HT1080 (cell line): ENCODE measurements at regions not wholly inside any gene's neighbourhood (a gene's known extent, or its start where the extent isn't known, plus 50 kb on each side); places are given as distances from the start of the nearest gene placed in this dataset.
"Not testable (repeated sequence)": the region's sequence is repeated elsewhere in the genome, so short reads cannot be mapped to it uniquely, and the experiment has no call there.

Experiments
- DNase-seq: peaks from one replicate; pipeline ENCODE4 v3.0.0-alpha.2; 2015; ENCODE audit warnings: low read depth

DNA sequence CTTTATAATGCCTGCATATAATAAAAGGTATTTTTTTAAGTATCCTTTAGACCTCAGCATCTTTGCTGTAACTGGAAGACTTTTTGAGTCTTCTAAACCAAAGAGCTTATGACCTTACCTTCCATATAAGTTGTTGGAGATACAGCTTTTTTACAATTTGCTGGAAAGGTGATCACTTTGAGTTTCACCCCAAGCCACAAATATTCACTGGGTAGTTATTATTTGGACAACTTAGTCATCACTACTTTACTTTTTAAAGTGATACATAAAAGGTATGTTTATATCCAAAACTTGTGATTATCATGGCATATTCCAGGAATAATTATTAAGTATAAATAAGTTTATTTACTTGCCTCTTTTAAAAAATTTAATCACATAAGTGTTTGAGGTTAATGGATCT is 246.7 kb upstream of the NRIP1 start:
- DNase-seq: no peak

DNA sequence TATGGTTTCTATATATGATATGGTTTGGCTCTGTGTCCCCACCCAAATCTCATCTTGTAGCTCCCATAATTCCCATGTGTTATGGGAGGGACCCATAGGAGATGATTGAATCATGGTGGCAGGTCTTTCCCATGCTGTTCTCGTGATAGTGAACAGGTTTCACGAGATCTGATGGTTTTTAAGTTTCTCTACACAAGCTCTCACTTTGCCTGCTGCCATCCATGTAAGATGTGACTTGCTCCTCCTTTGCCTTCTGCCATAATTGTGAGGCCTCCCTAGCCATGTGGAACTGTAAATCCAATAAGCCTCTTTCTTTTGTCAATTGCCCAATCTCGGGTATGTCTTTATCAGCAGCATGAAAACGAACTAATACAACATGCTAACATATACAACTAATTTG is 252.2 kb upstream of the NRIP1 start:
- not testable (repeated sequence) for DNase-seq

DNA sequence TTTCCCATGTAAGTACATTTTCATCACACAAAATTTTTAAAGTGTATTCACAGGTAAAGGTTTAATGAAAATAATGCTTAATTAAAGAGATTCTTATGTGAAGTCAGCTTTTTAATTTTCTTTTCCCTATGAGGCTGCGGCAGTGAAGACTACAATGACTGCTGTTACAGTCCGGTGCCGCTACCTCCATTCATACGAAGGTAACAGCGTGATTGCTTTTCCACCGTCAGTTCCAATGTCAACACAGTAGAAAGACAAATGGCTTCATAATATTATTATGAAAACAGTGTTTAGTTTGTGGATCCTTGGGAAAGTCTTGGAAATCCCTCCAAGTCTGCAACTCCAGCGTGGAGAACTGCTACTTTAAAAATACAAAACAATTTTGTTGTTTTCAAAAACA is 254.9 kb upstream of the NRIP1 start:
- no peak for DNase-seq

DNA sequence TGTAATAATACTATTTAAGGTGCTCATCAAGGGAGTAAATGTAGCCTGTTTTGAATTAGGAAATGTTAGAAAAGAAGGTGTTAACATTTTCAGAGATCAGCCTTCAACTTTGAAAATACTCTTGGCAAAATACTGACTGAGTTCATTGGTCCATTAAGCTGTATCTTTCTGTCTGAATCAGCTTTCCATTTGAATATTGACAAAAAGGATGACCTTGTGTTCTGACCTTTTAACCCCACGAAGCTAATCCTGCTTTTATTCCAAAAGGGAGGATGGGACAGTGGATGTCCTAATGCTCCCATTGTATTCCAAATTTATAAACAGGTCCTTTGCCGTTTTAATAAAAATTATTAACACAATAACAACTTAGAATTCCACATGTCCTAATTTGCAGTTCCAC is 259.7 kb upstream of the NRIP1 start:
- no peak for DNase-seq

DNA sequence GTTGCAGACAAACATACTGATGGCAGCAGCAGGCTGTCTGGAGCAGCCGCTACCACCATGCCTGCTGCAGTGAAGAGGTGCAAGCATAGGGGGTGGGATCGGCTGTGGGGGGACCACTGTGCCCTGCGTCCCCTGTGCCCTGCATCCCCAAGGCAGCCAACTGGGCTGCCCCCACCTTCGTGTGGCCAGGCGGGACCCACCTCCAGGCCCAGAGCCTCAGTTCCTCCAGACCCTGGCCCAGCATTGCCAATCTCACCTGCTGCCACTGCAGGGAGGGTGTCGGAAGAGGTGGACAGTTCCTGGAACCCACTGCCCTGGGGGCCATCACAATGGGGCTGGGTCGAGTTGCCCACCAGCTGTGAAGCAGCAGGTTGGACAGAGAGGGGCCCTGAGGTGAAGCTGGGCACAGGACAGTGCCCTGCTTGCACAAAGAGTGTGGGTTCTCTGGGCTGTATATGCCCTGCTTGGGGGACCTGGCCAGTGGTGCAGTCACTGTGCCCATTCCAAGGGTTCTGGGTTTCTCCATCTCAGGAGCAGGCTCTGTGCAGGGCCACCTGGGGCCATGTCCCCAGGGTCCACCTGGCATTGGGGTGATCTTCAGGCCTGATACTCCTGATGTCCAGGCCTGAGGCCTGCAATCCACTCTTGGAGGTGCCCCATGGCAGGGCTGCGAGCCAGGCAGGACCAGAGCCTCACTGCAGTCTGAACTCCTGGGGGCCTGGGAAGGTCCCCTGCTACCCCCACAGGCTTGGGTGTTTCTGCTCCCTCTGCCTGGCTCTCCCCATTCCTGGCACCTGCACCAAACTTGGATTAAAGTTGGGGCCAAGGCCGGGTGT is 261.4 kb upstream of the NRIP1 start:
- DNase-seq: no peak

DNA sequence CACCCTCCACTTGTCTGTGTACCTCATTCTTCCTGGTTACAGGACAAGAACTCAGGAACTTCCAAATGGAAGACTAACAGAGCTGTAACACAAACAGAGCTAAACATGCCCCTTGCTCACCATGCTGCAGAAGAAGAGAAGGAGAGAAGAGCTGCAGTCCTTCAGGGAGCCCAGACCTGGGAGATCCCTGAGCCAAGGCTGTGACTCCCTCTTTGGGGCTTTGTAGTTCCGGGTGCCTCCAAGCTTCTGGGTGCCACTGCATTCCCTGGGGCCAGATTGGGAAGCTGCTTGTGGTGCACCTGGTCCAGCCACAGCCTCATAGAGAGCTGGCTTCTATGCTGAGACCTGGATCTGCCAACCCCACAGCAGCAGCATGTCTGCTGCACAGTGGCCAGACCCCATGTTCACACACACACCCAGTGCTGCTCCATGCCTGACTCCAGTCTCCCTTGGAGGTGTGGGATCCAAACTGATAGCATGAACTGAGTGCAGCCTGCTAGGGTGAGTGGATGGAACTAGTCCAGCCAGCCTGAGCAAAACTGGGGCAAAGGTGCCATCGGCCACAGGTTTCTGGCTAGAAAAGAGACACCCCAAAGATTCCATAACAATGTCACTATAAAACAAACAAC is 263.0 kb upstream of the NRIP1 start:
- DNase-seq: no peak

DNA sequence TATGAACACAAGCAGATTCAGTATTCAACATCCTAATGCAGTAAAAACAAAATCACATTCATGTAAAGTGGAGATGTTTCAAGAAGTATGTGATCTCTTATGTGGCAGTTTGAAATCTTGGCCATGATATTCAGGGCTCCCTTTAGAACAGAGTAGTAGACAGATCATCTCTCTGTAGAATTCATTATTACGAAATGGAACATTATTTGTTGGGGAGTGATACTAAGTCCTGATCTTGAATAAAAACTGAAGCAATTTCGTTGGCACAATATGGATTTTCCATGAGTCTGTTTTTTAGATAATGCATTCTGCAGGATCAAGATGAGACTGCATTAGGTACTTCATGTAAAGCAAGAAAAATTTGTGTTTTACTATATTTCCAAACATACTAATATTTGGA is 264.4 kb upstream of the NRIP1 start:
- DNase-seq: no peak

DNA sequence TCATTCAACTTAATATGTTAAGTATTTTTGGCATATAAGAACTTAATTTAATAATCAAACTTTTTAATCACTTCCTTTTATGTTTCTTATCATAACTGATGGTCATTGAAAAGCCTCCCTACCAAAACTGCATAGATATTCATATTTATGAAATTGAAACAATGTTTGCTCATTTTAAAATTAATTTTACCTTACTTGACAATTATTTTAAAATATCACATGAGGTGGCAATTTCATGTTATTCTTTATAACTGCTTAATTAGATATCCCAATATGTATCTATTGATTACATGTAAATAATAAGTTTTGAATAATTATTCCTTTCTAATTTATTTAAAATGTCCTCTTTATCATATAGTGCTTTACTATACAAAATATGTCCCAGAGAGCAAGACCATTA is 266.1 kb upstream of the NRIP1 start:
- no peak for DNase-seq

DNA sequence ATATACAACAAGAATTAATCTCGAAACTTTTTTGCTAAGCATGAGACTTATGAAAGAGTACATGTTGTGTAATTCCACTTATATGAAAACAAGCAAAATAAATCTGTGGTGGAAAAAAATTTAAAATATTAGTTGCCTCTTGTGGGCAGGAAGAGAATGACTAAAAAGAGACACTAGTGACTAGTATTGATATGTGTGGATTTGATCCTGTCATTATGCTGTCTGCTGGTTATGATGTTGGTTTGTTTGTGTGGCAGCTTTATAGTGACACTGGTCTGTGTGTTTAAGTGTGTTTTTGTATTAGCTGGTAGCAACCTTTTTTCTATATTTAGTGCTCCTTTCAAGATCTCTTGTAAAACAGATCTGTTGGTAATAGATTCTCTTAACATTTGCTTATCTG is 267.8 kb upstream of the NRIP1 start:
- DNase-seq: no peak

DNA sequence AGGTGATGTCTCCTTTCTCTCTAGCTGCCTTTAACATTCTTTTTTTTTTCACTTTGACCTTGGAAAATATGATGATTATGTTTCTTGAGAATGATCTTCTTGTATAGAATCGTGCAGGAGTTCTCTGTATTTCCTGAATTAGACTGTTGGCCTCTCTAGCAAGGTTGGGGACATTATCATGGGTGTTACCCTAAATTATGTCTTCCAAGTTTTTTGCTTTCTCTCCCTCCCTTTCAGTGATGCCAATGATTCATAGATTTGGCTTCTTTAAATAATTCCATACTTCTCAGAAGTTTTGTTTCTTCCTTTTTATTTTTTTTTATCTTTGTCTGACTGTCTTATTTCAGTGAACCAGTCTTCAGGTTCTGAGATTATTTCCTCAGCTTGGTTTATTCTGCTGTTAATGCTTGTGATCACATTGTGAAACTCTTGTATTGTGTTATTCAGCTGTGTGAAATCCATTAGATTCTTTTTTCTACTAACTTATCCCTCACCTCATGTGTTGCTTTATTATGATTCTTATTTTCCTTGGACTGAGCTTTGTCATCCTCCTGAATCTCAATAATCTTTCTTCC is 268.4 kb upstream of the NRIP1 start:
- no peak for DNase-seq

DNA sequence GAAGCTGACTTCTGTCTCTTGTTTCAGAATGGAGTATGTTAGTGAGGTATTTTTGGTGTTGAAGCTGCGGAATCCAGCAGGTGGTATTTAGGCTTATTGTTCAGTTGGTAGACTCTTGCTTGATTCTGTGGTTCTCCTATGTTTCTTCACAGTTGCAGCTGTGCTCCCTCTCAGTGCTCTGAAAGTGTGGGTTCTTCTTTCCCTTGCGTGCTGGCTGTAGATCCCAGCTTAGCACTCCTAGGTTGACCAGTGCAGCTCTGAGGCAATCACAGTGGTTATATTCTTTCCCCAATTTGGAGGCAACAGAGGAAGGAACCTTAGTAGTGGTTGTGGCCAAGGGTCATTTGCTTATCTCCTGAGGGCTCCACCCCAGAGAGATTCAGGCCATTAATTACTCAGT is 269.2 kb upstream of the NRIP1 start:
- DNase-seq: no peak

DNA sequence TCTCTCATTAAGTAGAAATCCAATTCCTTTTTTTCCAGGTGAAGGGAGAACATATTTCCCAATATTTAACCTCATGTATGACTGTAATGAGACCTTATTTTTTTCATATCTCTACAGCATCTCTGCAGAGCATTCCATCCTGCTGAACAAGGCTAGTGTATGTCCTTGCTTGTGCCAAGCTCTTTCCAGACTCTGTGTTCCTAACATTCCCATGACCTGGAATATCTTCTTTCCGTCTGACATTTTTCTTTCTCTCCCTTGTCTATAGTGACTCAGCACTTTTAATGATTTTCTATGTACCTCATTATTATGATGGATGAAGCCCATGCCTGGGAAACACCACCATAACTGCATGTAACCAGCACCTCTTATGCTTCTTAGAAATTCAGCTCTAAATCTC is 278.3 kb upstream of the NRIP1 start:
- no peak for DNase-seq

DNA sequence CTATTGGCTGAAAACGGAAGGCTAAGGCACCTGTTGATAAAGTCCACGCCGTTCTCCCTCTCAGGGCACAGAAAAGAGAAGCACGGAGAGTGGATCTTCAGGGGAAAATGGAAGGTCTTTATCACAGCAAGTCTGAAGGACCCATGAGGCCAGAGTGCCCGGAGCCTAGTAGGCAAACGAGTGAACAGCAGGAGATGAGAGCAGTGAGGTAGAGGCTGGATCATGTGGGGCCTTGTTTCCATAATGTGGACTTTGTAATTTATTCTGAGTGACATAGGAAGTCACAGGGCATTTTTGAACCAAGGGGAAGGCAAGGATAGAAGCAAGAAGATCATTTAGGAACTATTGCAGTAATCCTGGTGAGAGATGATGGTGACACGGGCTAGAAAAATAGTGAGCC is 287.2 kb upstream of the NRIP1 start:
- no peak for DNase-seq

DNA sequence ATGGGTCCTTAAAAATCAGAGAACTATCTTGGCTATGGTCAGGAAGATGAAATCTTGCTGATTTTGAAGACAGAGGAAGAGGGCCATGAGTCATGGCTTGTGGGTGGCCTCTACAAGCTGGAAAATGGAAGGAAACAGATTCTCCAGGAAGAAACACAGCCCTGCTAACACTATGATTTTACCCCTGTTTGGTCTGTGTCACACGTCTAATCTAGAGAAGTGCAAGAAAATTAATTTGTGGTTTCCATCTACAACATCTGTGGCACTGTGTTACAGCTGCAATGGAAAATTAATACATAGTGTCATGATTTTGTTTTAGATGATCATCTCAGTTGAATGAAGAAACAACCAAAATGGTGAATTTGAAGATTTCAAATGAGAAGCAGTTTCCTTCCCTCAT is 288.7 kb upstream of the NRIP1 start:
- peak; percentile 15 for DNase-seq

DNA sequence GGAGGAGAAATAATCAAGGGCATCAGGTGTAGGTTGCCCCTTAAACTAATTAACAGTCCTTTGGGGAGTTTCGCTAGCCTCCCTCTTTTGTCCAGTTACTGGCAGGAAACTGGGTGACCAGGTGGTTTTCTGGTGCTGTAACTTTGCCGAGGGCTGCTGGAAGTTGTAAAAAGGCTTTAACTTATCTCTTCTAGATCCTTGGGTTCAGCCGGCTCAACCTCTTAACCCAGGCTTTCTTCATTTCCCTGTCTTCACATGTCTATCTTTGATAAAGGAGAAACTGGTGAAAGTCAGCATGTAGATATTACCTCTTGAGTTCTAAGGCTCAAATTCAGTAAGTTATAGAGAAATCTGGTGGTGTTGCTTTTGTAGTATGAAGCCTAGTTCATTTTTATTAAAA is 289.7 kb upstream of the NRIP1 start:
- no peak for DNase-seq

DNA sequence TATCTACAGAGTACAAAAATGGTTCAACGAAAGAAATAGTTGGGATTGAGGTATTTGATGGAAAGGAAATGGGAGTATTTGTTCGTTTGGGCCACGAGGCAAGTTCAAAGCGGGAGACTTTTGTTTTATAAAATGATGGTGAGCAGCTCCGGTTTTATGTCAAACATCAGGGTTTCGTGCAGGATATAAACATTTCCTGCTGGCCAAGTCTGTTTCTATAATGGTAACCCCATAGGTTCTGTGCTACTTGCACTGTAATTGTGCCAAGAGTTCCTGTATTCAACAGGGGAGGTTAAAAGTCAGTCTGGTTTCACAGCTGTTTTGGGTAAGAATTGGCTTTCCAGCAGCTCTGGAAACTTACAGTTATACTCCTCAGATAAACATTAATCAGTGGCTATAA is 290.3 kb upstream of the NRIP1 start:
- DNase-seq: no peak

DNA sequence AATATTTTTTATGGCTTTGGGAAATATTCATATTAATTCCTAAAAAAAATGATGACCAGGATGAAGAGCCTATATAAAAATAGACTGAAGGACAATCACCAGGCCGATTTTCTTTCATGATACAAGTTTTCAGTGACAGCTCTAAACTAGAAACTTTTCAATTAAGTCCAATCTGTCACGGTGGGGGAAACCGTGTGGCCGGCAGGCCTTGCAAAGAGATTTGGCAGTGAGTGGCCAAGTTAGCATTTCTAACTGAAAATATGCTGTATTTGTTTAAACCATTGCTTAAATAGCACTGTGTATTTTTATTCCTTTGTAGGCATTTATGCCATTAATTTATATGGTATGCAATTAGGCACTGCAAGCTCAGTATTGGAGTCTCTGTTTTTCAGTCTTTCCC is 294.5 kb upstream of the NRIP1 start:
- DNase-seq: no peak

DNA sequence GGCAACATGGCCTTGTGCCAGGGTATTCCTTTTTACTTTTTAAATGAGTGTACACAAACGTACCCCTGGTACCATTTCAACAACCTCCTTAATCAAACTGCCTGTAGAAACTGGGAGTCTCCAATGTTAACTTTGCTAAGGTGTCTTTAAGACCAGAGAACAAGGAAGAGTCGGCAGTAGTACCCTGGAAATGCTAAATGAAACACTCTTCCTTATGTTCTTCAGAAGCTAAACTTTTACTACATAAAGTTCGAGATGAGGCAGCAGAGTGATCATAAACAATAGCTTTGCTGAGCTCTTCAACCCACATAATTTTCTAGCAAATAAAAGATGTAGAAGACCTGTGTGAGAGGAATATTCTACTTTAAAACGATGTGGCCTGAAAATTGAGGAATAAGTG is 297.7 kb upstream of the NRIP1 start:
- no peak for DNase-seq

DNA sequence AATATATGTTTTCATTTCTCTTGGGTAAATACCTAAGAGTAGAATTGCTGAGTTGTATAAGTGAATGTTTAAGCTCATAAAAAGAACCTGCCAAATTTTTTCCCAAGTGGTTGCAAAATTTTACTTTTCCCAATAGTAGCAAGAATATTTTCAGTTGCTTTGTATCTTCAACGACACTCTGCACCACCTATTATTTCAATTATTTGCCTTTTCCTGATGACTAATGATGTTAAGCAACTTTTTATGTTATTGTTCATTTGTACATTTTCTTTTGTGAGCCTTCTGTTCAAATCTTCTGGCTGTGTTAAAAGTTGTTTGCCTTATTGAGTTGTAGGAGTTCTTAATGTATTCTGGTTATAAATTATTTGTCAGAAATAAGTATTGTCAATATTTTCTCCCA is 299.1 kb upstream of the NRIP1 start:
- DNase-seq: no peak

DNA sequence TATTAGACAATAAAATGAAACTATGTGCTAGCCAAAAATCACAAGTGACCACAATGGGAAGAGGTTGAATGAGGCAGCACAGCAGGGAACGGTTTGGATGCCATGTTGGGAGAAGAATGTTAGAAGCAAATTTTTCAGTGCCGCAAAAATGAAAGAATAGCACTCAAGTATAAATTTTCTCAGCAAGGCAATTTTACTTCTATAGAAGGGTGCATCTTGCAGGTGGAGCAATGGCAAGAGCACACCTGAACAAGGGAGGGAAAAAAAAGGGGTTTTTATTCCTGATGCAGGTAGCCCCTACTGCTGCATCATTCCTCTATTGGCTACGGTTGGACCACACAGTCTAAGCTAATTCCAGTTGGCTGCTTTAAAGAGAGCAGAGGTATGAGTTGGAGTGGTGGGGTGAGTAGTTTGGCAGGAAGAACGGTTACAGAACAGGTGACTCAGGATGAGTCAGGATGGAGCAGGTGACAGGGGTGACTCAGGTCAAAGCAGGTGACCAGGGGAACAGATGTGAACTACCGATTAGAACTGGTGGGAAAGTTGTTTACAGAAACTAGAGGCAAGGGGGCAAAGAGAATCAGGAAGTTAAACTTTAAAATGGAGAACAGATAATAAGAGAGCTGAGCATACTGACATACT is 301.1 kb upstream of the NRIP1 start:
- peak; percentile 65 for DNase-seq

DNA sequence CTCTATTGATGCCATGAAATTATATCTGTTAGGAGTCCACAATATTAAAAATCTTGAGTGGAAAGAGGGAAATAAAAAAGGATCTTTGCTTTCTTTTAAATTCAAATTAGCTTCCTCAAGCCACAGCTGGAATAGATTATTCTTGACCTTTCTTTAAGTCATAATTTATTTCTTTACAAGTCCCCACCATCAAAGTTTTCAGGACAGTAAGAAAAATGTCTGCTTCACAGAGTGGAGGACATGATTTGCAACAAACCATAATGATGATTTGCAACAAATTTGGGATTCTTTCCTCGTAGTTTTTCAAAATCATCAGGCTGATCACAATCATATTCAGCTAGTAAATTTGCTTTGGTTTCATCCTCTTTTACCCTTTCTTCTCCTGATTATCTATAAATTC is 301.8 kb upstream of the NRIP1 start:
- DNase-seq: no peak

DNA sequence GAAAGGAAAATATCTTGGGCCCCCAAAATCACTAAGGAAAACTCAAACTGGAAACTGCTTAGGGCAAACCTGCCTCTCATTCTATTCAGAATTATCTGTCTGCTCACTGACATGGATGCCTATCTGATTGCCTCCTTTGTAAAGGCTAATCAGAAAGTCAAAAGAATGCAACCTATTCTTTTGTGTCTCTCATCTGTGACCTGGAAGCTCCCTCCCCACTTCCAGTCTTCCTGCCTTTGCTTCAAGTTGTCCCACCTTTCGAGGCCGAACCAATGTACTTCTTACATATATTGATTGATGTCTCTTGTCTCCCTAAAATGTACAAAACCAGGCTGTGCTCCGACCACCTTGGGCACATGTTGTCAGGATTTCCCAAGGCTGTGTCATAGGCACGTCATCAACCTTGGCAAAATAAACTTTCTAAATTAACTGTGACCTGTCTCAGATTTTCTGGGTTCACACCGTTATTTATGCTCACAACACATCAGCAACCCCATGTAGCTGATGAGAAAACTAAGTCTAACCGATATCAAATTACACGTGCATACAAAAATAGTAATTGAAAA is 302.3 kb upstream of the NRIP1 start:
- DNase-seq: peak; percentile 1
